ENCODE measurements at regions not wholly inside any gene's neighbourhood (a gene's known extent, or its start where the extent isn't known, plus 50 kb on each side); places are given as distances from the start of the nearest gene placed in this dataset.

GRCh38 chr15:35921046-35921445 lies 375.1 kb upstream of the DPH6 start:
- H4K20me1 ChIP-seq (ENCODE audit: insufficient read depth): no peaks in the 10 kb centered on the region
- TF ChIP-seq CTCF (conservative IDR thresholded peaks at IDR 0.05; ENCODE audit: low read depth, low read length): no peak
- H3K79me2 ChIP-seq (ENCODE audit: insufficient read depth, low read depth): no peaks in the 10 kb centered on the region
- no peaks in the 10 kb centered on the region for H3K27me3 ChIP-seq (ENCODE audit: insufficient read depth, low read depth)
- no peaks in the 10 kb centered on the region for H3K36me3 ChIP-seq (ENCODE audit: insufficient read depth)
- no peak overlapping the region for H3K27ac ChIP-seq
- no peak overlapping the region for H3K4me3 ChIP-seq (IDR thresholded peaks at IDR 0.05; ENCODE audit: insufficient read depth, low read depth, low read length)
- H3K4me1 ChIP-seq (ENCODE audit: low read depth, poor library complexity, severe bottlenecking): no peaks in the 10 kb centered on the region
- H3K9ac ChIP-seq: no peak overlapping the region
- no peak overlapping the region for H3K4me2 ChIP-seq
- no peak overlapping the region for H2AFZ ChIP-seq (ENCODE audit: low read depth)

DNA sequence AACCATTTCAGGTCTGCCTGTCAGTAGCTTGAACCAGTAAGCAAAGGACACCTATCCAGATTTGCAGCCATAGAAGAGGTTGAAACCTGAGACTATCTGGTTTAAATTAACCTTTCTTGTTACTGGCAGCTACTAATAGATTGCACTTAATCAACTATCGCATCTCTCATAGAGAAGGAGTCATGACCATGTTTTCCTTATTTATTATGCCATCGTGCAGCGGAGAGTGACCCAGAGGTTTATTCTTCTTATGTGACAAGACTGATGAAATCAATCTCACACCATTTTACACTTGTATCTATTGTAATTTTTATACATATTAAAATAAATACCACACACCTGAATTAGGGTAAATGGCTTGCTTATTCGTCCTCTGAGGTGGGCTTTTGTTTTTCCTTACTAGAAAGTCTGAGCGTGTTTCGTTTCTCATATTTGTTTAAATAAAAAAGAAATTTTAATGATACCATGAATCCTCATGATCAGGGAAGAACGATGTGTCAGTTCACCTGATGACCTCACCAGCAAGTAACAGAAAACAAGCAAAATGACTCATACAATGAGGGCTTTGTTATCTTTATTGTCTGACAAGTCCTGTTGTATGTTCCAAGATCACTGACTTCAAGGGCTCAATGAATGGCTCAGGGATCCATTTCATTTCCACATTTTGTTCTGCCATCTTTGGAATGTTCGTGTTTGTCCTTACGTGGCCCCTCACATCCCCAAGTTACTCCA lies 379.5 kb upstream of the DPH6 start:
- Histone ChIP-seq H3K9ac (no peak overlapping the region), H3K4me1 (ENCODE audit: low read depth, poor library complexity, severe bottlenecking) (no peaks in the 10 kb centered on the region), H2AFZ (ENCODE audit: low read depth) (no peak overlapping the region), H3K27ac (no peak overlapping the region), H3K79me2 (ENCODE audit: insufficient read depth, low read depth) (no peaks in the 10 kb centered on the region), H3K4me2 (no peak overlapping the region), H3K36me3 (ENCODE audit: insufficient read depth) (no peaks in the 10 kb centered on the region), H3K4me3 (IDR thresholded peaks at IDR 0.05; ENCODE audit: insufficient read depth, low read depth, low read length) (no peak overlapping the region), H3K27me3 (ENCODE audit: insufficient read depth, low read depth) (no peaks in the 10 kb centered on the region), H4K20me1 (ENCODE audit: insufficient read depth) (no peaks in the 10 kb centered on the region)
- no peak for TF ChIP-seq CTCF (conservative IDR thresholded peaks at IDR 0.05; ENCODE audit: low read depth, low read length)

GRCh38 chr15:35926007-35926380 lies 380.0 kb upstream of the DPH6 start:
- H3K9ac ChIP-seq: no peak overlapping the region
- H3K27me3 ChIP-seq (ENCODE audit: insufficient read depth, low read depth): no peaks in the 10 kb centered on the region
- H2AFZ ChIP-seq (ENCODE audit: low read depth): no peak overlapping the region
- no peaks in the 10 kb centered on the region for H3K36me3 ChIP-seq (ENCODE audit: insufficient read depth)
- H4K20me1 ChIP-seq (ENCODE audit: insufficient read depth): no peaks in the 10 kb centered on the region
- no peak overlapping the region for H3K27ac ChIP-seq
- no peaks in the 10 kb centered on the region for H3K79me2 ChIP-seq (ENCODE audit: insufficient read depth, low read depth)
- H3K4me3 ChIP-seq (IDR thresholded peaks at IDR 0.05; ENCODE audit: insufficient read depth, low read depth, low read length): no peak overlapping the region
- H3K4me1 ChIP-seq (ENCODE audit: low read depth, poor library complexity, severe bottlenecking): no peaks in the 10 kb centered on the region
- no peak overlapping the region for H3K4me2 ChIP-seq
- no peak for TF ChIP-seq CTCF (conservative IDR thresholded peaks at IDR 0.05; ENCODE audit: low read depth, low read length)

DNA sequence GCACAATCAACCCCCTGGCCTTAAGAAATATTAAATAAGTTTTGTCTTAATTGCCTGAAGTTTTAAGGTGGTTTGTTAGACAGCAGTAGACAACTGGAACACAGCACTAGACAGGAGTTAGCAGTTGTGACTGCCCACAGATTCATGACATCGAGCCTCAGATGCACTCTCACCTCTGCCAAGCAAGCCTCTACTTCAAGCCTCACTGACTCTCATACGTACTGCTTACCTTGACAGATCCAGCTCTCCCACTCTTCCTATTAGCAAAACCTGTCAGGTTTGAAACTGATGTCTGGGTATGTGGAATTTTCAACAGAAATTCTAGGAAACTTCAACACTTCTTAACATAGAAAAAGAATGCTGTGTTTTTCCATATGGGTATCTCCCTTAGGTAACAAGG lies 382.9 kb upstream of the DPH6 start:
- no peak overlapping the region for H2AFZ ChIP-seq (ENCODE audit: low read depth)
- no peaks in the 10 kb centered on the region for H3K27me3 ChIP-seq (ENCODE audit: insufficient read depth, low read depth)
- no peaks in the 10 kb centered on the region for H3K36me3 ChIP-seq (ENCODE audit: insufficient read depth)
- no peaks in the 10 kb centered on the region for H4K20me1 ChIP-seq (ENCODE audit: insufficient read depth)
- H3K9ac ChIP-seq: no peak overlapping the region
- no peak overlapping the region for H3K4me3 ChIP-seq (IDR thresholded peaks at IDR 0.05; ENCODE audit: insufficient read depth, low read depth, low read length)
- no peak for TF ChIP-seq CTCF (conservative IDR thresholded peaks at IDR 0.05; ENCODE audit: low read depth, low read length)
- no peaks in the 10 kb centered on the region for H3K79me2 ChIP-seq (ENCODE audit: insufficient read depth, low read depth)
- no peak overlapping the region for H3K27ac ChIP-seq
- no peaks in the 10 kb centered on the region for H3K4me1 ChIP-seq (ENCODE audit: low read depth, poor library complexity, severe bottlenecking)
- H3K4me2 ChIP-seq: no peak overlapping the region

Measured in KMS-11 (cell line).